GM13977 (cell line): ENCODE measurements at regions not wholly inside any gene's neighbourhood (a gene's known extent, or its start where the extent isn't known, plus 50 kb on each side); places are given as distances from the start of the nearest gene placed in this dataset.

Experiments used
- DNase-seq: peaks from one replicate; pipeline ENCODE4 v3.0.0; 2012; ENCODE audit warnings: low spot score
- CTCF ChIP-seq: IDR thresholded peaks from 2 replicates; pipeline ENCODE4 v1.5.1; 2012; ENCODE audit warnings: mild to moderate bottlenecking, control low read depth; ENCODE audit not compliant: insufficient read depth; ENCODE audit errors: extremely low read depth, missing control alignments
- in situ Hi-C: fragments of 300-500 bp; cut with MboI; formaldehyde crosslinking; loops from one replicate; pipeline ENCODE4 v1.12.0; 2022; ENCODE audit warnings: low sequenced_read_pairs, low pct_unique_long_range_greater_than_20kb, mixed read lengths, inconsistent platforms; ENCODE audit not compliant: unreplicated experiment

DNA sequence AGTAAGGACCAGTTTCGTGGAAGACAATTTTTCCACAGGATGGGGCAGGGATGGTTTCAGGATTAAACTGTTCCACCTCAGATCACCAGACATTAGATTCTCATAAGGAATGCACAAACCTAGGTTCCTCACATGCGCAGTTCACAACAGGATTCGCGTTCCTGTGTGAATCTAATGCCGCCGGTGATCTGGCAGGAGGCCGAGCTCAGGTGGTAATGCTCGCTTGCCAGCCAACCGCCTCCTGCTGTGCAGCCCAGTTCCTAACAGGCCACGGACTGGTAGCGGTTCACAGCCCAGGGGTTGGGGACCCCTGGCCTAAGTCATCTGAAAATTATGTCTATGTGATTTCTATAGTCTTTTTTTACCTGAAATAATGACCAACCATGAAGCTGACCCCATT lies 217.5 kb downstream of the TMEM200A start:
- TF ChIP-seq CTCF = no peak
- no peak for DNase-seq
- in situ Hi-C loops = no loop called here

DNA sequence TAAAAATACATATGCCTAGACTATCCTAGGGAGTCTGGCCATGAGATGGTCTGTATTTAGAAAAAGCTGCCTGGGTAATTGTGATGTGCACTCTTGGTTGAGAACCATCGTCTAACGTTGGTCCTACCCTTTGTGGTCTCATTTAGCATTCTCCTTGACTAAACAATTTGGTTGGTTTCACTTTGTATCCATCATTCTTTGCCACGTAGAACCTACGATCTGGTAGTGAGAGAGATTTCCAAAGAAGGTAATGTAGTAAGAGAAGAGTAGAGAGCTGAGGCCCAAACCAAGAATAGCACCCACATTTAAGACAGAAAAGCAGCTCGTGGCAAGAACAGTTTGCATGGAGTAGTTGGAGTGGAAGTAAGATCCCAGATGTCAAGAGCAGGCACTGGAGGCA lies 219.8 kb downstream of the TMEM200A start:
- DNase-seq = no peak
- TF ChIP-seq CTCF = no peak
- in situ Hi-C loops = no loop called here

- in situ Hi-C loops = no loop called here
- TF ChIP-seq CTCF = no peak
- DNase-seq = no peak
These were observed 222.1 kb downstream of the TMEM200A start for GRCh38 chr6:130587778-130588520.

DNA sequence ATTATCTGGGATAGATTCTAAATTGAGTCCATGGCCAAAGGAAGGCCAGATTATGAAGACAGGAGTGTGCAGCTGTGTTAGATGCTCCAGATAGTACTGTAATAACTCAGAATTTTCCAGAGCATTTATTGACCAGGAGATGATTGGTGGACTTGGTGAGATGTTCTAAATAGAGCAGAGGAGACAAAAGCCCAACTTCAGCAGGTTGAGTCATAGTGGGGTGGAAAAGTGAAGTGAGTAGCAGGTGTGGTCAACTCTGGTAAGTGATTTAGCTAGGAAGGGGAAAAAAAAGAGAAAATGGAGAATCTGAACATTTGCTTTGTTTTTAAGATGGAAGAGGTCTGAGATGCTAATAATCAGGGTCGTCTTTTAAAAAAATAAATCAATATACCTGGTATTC lies 227.4 kb downstream of the TMEM200A start:
- in situ Hi-C loops = no loop called here
- TF ChIP-seq CTCF = no peak
- DNase-seq = no peak

GRCh38 chr6:130593948-130594347 lies 228.1 kb downstream of the TMEM200A start:
- in situ Hi-C loops = no loop called here

More at GRCh38 chr6:130593948-130594347, 228.1 kb downstream of the TMEM200A start:
- no peak for TF ChIP-seq CTCF
- DNase-seq = no peak
